Hepatocyte (in vitro differentiated cells): ENCODE measurements at regions not wholly inside any gene's neighbourhood (a gene's known extent, or its start where the extent isn't known, plus 50 kb on each side); places are given as distances from the start of the nearest gene placed in this dataset.
"Not testable (repeated sequence)": the region's sequence is repeated elsewhere in the genome, so short reads cannot be mapped to it uniquely, and the experiment has no call there.

ENCODE experiments used
- DNase-seq: peaks from one replicate; pipeline ENCODE4 v3.0.0-alpha.2; 2016; ENCODE audit warnings: low spot score
- H2AFZ ChIP-seq: fragments of 200-600 bp; sonication (generic); 2 replicates; pipeline ENCODE4 v1.6.0; 2016; ENCODE audit warnings: antibody characterized with exemption, mild to moderate bottlenecking
- H3K27ac ChIP-seq: fragments of 200-600 bp; sonication (generic); 2 replicates; pipeline ENCODE4 v1.5.1; 2016; ENCODE audit warnings: mild to moderate bottlenecking
- H3K27me3 ChIP-seq: fragments of 200-600 bp; sonication (generic); 2 replicates; pipeline ENCODE4 v1.6.1; 2016
- H3K36me3 ChIP-seq: fragments of 200-600 bp; sonication (generic); replicated peaks from 2 replicates; pipeline ENCODE4 v1.5.1; 2016; ENCODE audit warnings: low read depth; ENCODE audit not compliant: insufficient read depth
- H3K4me1 ChIP-seq: fragments of 200-600 bp; sonication (generic); 2 replicates; pipeline ENCODE4 v1.5.1; 2016; ENCODE audit warnings: mild to moderate bottlenecking, moderate library complexity; ENCODE audit not compliant: insufficient read depth
- H3K4me2 ChIP-seq: fragments of 200-600 bp; sonication (generic); 2 replicates; pipeline ENCODE4 v1.6.0; 2016
- H3K4me3 ChIP-seq: fragments of 200-600 bp; sonication (generic); 2 replicates; pipeline ENCODE4 v1.5.1; 2016; ENCODE audit warnings: mild to moderate bottlenecking
- H3K79me2 ChIP-seq: fragments of 200-600 bp; sonication (generic); 2 replicates; pipeline ENCODE4 v1.6.0; 2017; ENCODE audit warnings: mild to moderate bottlenecking
- H3K9me2 ChIP-seq: fragments of 200-600 bp; sonication (generic); replicated peaks from 2 replicates; pipeline ENCODE4 v1.6.0; 2017; ENCODE audit warnings: mild to moderate bottlenecking; ENCODE audit not compliant: insufficient read depth
- H3K9me3 ChIP-seq: fragments of 200-600 bp; sonication (generic); 2 replicates; pipeline ENCODE4 v1.5.1; 2016; ENCODE audit warnings: low read depth, mild to moderate bottlenecking
- H4K20me1 ChIP-seq: fragments of 200-600 bp; sonication (generic); 2 replicates; pipeline ENCODE4 v1.6.0; 2016; ENCODE audit warnings: mild to moderate bottlenecking; ENCODE audit not compliant: insufficient read depth, poor library complexity, severe bottlenecking
- CTCF ChIP-seq: fragments of 200-600 bp; sonication (generic); IDR thresholded peaks from 2 replicates; pipeline ENCODE4 v1.5.1; 2016; ENCODE audit warnings: antibody characterized with exemption, mild to moderate bottlenecking; ENCODE audit not compliant: poor library complexity
- EZH2 ChIP-seq: fragments of 200-600 bp; sonication (generic); IDR thresholded peaks from 2 replicates; pipeline ENCODE4 v1.6.1; 2016; ENCODE audit warnings: antibody characterized with exemption, mild to moderate bottlenecking, borderline replicate concordance
- EZH2phosphoT487 ChIP-seq: fragments of 200-600 bp; sonication (generic); IDR thresholded peaks from one replicate; pipeline ENCODE4 v1.6.1; 2018; ENCODE audit warnings: antibody characterized with exemption, mild to moderate bottlenecking, low read depth, moderate library complexity; ENCODE audit not compliant: unreplicated experiment, severe bottlenecking
- WGBS: methylation state at CpG from one replicate; pipeline ENCODE4 v1.1.6; 2016; ENCODE audit warnings: low lambda C conversion rate; ENCODE audit errors: missing lambda C conversion rate; 5-methylcytosine and 5-hydroxymethylcytosine counted together

- H3K9me3 ChIP-seq: no peaks in the 10 kb centered on the region
- no peaks in the 10 kb centered on the region for H3K36me3 ChIP-seq
- no peaks in the 10 kb centered on the region for H3K79me2 ChIP-seq
- no peak overlapping the region for H3K27ac ChIP-seq
- H2AFZ ChIP-seq: no peak overlapping the region
- 93% methylated on average over 15 of the region's 15 CpGs for WGBS
- H3K4me1 ChIP-seq: no peaks in the 10 kb centered on the region
- no peak overlapping the region for H3K4me2 ChIP-seq
- H3K9me2 ChIP-seq: no peaks in the 10 kb centered on the region
- no peaks in the 10 kb centered on the region for H3K27me3 ChIP-seq
- TF ChIP-seq CTCF: no peak
- TF ChIP-seq EZH2: no peak
- no peak for TF ChIP-seq EZH2phosphoT487
- no peak for DNase-seq
- no peak overlapping the region for H3K4me3 ChIP-seq
- H4K20me1 ChIP-seq: no peaks in the 10 kb centered on the region
Measured at GRCh38 chr20:47849006-47849405, 63.7 kb upstream of the SULF2 start.

GRCh38 chr20:47848534-47848933 is 63.3 kb upstream of the SULF2 start:
- not testable (repeated sequence) for DNase-seq
- WGBS: 68% methylated on average over 4 of the region's 4 CpGs

GRCh38 chr20:47847884-47848485 is 62.7 kb upstream of the SULF2 start:
- WGBS: 87% methylated on average over 8 of the region's 8 CpGs
- Histone ChIP-seq H3K4me2 (no peak overlapping the region), H3K27ac (no peak overlapping the region), H3K9me3 (no peaks in the 10 kb centered on the region), H3K4me1 (no peaks in the 10 kb centered on the region), H3K9me2 (no peaks in the 10 kb centered on the region), H2AFZ (no peak overlapping the region), H3K79me2 (no peaks in the 10 kb centered on the region), H4K20me1 (no peaks in the 10 kb centered on the region), H3K36me3 (no peaks in the 10 kb centered on the region), H3K4me3 (no peak overlapping the region), H3K27me3 (no peaks in the 10 kb centered on the region)
- DNase-seq: no peak
- no peak for TF ChIP-seq EZH2
- no peak for TF ChIP-seq CTCF
- no peak for TF ChIP-seq EZH2phosphoT487

More at GRCh38 chr20:47848534-47848933, 63.3 kb upstream of the SULF2 start:
- H3K9me3 ChIP-seq, H3K4me1 ChIP-seq, H2AFZ ChIP-seq, H3K9me2 ChIP-seq, H4K20me1 ChIP-seq, H3K4me2 ChIP-seq, H3K36me3 ChIP-seq, H3K27ac ChIP-seq, H3K4me3 ChIP-seq, H3K27me3 ChIP-seq, H3K79me2 ChIP-seq: not testable (repeated sequence)

GRCh38 chr20:47847220-47847619 is 61.9 kb upstream of the SULF2 start:
- not testable (repeated sequence) for H3K9me3 ChIP-seq, H3K79me2 ChIP-seq, H3K4me2 ChIP-seq, H3K27me3 ChIP-seq, H3K4me1 ChIP-seq, H3K36me3 ChIP-seq, H3K27ac ChIP-seq, H2AFZ ChIP-seq, H3K9me2 ChIP-seq, H4K20me1 ChIP-seq, DNase-seq, H3K4me3 ChIP-seq
- 90% methylated on average over 5 of the region's 7 CpGs for WGBS

GRCh38 chr20:47846651-47847050 is 61.4 kb upstream of the SULF2 start:
- 87% methylated on average over 10 of the region's 10 CpGs for WGBS
- H3K9me3 ChIP-seq, DNase-seq, H3K4me1 ChIP-seq, H3K27ac ChIP-seq, H3K36me3 ChIP-seq, H3K4me2 ChIP-seq, H3K27me3 ChIP-seq, H3K9me2 ChIP-seq, H4K20me1 ChIP-seq, H3K4me3 ChIP-seq, H2AFZ ChIP-seq, H3K79me2 ChIP-seq: not testable (repeated sequence)

GRCh38 chr20:47845382-47845977 is 60.2 kb upstream of the SULF2 start:
- not testable (repeated sequence) for H3K9me2 ChIP-seq, H3K27me3 ChIP-seq, H3K4me3 ChIP-seq, DNase-seq, H3K36me3 ChIP-seq, H4K20me1 ChIP-seq, H3K4me1 ChIP-seq, H2AFZ ChIP-seq, H3K27ac ChIP-seq, H3K4me2 ChIP-seq, H3K9me3 ChIP-seq, H3K79me2 ChIP-seq
- WGBS: 80% methylated on average over 10 of the region's 10 CpGs

GRCh38 chr20:47844568-47844906 is 59.3 kb upstream of the SULF2 start:
- not testable (repeated sequence) for H4K20me1 ChIP-seq, H3K4me1 ChIP-seq, DNase-seq, H3K36me3 ChIP-seq, H3K27me3 ChIP-seq, H3K9me3 ChIP-seq, H3K27ac ChIP-seq, H2AFZ ChIP-seq, H3K79me2 ChIP-seq, H3K4me3 ChIP-seq, H3K4me2 ChIP-seq, H3K9me2 ChIP-seq
- 75% methylated on average over 1 of the region's 1 CpG for WGBS
